CD4-positive, alpha-beta T cell treated with Interleukin-21 for 1 hour (primary cell): ENCODE measurements at regions not wholly inside any gene's neighbourhood (a gene's known extent, or its start where the extent isn't known, plus 50 kb on each side); places are given as distances from the start of the nearest gene placed in this dataset.

Experiments
- DNase-seq: peaks from one replicate; pipeline ENCODE4 v3.0.0-alpha.2; 2020

DNA sequence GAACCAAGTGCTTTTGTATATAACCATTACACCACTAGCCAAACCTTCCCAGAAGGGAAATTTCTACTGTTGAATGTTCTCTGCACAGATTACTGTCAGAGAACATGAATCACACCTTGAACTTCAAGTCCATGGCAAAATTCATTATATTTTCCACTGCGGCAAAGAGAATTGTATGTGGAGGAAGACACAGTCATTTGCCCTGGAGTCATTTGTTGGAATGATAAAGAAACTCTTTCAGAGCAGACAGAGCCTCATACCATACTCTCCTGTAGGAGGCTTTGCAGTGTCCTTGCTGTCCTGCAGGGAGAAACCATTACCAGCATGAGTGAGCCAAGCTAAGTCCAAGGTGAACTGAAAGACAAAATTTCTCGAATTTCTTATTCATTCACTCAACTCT is 369.0 kb downstream of the ARHGEF28 start:
- no peak for DNase-seq
